HG03025 (cell line): ENCODE measurements at regions not wholly inside any gene's neighbourhood (a gene's known extent, or its start where the extent isn't known, plus 50 kb on each side); places are given as distances from the start of the nearest gene placed in this dataset.
"Not testable (repeated sequence)": the region's sequence is repeated elsewhere in the genome, so short reads cannot be mapped to it uniquely, and the experiment has no call there.

ENCODE experiments used
- ATAC-seq: cut with Tn5 transposase; IDR thresholded peaks from one replicate; pipeline ENCODE4 v1.9.1; 2021; ENCODE audit warnings: mild to moderate bottlenecking, moderate library complexity; ENCODE audit not compliant: unreplicated experiment, low FRiP score

DNA sequence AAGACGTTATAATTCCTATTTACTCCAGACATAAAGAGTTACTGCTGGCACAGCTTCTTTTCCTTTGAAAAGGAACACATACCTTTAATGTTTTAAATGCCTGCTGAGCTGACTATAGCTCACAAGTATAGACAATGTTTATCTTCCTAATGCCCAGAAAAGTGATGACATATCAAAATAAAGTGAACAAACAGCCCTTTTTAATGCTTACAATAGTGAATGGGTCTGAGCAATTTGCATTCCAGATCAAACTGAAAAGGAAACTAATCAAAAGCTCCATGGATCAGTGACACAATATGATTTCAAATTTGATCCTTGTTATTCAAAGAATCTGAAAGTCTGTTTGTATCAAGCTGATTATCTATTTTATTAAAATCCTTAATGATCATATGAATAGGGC, 233.6 kb upstream of the SEMA3E start:
- ATAC-seq, result no peak

DNA sequence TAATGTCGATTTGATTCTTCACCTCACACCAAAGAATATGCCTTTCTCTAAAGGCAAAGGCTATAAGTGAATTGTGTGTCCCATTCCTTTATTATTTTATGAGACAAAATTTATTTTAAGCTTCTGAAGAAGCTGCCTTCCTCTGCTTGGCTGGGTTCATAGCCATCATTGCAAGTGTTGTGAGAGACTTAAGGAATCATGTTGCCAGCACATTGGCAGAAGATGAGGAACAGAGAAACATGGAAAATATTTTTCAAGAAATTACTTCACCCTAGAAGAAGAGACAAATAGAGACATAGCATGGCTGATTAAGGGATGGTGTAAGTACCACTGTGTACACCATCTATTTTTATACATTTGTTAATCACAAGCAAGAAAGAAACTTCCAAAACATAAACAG, 230.1 kb upstream of the SEMA3E start:
- no peak for ATAC-seq

DNA sequence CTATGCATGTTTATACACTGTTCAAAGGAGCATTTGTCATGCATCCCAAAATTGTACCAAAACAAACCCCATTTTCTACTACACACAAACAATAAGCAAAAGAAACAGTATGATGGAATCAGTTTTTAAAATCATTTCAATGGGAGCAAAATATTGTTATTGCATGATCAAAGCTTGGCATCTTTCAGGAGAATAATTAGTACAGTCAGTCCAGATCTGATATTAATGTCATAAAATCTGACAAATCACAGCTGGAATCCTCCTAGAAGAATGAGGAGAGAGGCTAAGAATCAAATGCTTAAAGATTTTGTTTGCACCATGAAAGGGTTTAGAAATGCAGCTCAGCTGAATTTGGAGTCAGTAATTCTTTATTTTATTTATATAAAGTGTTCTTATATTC, 229.7 kb upstream of the SEMA3E start:
- ATAC-seq, result no peak

DNA sequence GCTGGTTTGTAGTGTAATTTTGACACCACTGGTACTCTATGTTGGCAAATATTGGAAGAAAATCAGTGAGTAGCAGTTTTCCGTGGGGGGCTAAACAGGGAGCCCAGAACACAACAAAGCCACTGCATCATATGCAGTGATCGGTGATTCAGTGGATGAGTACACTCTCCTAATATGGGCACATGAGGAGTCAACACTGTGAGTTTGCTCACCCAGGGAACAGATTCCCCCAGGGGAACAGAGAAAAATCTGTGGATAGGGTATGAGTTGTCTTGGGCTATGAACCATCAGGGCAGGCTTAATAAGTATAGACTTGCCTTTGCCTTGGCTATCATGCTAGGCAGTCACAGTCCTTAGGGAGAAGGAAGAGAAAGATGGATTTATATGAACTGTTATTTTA, 227.7 kb upstream of the SEMA3E start:
- ATAC-seq, result no peak

DNA sequence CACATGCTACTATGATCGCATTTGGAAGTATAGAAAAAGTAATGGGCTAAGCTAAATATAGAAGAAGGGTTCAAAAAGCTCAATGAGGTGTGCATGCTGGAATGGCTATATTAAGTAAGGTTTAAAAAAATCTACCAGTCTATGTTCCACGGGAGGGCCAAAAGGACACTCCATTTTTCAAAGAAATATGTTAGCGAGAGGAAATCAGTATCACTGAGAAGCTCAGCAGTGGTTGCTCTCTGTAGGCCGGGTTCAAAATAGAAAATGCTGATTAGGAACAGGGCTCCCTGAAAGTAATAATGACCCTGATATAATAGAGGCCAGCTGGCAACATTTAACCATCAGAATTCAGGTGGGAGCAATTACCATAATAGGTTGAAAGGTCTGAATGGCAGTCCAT, 224.5 kb upstream of the SEMA3E start:
- no peak for ATAC-seq

DNA sequence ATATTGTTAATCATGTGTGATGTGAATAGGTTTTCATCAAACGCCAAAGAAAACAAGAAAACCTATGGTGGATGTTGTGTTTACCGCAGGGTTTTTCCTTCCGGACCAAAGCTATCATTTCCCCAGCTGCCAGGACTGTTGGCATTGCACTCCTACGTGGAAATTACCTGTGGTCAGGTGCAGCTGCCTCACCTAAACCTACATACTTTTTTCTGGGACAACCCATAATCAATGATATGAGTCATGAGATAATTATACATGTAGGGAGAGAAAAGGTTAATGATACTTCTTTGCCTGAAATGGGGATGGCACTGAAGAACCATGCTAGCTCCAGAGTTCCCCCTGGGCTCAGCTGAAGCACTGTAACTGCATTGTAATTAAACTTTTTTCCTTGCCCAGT, 223.6 kb upstream of the SEMA3E start:
- ATAC-seq, result no peak

DNA sequence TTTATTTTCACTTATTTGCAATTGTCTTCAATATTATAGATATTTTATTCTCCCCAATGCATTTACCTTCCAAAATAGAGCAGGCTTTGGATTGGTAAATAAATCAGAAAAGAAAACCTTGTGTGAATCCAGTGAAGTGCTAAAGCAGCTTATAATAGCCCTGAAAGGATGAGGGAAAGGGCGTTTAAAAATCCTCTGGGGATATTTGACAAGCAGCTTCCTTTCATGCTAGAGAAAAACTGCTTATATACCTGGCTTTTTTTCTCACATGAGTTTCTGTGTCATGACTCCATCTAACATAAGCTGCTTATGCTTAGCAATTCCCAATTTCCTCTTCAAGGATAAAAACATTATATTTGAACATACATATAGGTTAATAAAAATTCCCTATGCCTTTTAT, 221.6 kb upstream of the SEMA3E start:
- no peak for ATAC-seq

DNA sequence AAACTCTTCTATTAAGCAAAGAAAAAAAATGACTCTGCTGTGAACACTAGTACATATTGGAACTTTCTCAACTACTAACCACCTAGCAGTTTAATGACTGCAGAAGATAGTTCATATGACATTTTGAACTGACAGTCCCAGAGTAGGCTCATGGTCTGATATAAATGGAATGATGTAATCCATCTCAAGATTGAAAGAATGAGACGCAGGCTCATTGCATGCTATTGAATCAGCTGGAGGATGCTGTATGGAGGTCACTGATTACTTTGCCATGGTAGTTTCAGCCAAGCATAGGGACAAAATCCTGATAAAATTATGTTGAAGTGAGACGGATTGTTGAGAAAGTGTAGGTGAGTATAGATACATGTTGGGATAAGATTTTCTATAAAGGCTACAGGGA, 217.6 kb upstream of the SEMA3E start:
- ATAC-seq, result no peak

DNA sequence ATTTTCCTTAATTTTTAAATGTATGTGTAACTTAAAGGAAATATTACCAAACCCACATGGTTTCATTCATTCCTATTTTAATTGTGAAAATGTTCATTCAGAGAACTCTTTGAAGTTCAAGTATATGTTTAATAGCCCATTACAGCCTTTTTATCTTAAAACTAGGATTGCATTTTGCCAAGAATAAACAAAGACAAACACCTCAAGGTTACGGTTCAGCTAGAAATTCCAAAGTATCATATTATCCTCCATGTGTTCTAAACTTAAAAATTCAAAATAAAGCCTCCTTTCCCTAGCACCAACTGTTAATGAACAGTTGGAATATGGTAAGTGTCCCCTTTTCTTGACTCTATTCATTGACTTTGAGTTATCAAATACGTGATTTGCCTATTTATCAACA, 215.6 kb upstream of the SEMA3E start:
- no peak for ATAC-seq

DNA sequence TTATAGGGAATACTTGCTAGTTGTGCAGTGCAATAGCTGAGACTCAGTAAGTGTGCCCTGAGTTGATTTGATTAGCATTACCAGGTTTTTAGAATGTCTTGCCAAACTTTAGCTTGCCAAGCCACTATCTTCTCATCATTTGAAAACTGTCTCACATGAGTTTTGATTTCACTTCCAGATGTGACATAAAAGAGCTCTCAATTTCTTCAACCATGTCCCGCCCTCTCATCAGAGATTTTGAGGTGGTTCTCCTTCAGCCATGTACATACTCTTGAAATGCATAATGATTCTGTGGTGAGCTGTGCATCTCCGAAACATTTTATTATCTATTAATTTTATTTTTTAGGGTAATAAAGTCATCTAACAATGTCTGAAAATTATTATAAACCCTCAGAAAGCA, 215.0 kb upstream of the SEMA3E start:
- ATAC-seq, result no peak

DNA sequence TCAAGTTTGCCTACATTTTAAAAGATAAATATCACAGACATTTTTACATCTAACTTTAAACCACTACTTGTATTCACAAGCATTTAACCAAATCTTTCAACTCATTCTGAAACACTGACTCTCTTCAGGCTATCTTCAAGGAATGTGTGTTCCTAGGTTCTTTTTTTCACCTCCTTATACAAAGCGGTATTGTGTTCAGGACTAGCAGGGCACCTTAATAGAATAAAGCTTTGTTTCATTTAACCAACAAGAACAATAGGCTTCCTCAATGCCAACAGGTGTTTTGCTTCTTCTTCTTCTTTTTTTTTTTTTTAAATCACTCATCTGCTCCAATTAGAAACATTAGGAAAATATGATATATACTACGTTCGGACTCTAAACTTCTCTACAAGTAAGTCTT, 212.9 kb upstream of the SEMA3E start:
- ATAC-seq, result no peak

DNA sequence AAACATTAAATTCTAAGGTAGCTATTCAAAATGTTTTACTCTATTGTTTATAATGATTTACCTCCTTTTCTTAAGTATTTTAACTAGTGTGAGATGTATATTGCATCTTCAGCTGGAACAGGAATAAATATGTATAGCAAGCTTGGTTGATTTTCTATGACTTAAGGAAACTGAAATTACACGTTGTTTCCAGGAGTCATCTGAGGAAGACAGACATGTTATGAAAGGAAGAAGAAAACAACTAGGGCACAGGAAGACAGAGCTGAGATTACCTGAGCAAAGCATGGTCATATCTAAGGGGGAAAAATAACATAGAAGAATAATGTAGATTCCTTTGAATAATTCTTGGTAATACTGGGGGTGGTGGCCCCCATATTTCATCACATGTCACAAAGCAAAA, 210.9 kb upstream of the SEMA3E start:
- no peak for ATAC-seq

DNA sequence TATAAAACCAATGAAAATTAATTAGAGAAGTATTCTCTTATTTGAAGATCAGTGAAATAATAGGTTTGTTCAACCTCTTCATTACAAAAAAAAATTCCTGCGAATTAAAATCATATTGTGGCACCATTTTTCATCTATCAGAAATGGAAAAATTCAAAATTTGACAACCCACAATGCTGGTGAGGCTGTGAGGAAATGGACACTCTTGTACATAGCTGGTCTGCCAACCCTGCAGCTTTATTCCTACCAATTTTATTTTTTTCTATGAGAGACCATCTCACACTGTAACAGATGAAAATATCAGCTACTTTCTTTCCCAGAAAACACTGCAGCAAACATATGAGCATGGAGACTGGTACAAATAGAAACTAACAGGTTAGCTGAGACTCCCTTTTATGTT, 208.8 kb upstream of the SEMA3E start:
- ATAC-seq, result no peak

DNA sequence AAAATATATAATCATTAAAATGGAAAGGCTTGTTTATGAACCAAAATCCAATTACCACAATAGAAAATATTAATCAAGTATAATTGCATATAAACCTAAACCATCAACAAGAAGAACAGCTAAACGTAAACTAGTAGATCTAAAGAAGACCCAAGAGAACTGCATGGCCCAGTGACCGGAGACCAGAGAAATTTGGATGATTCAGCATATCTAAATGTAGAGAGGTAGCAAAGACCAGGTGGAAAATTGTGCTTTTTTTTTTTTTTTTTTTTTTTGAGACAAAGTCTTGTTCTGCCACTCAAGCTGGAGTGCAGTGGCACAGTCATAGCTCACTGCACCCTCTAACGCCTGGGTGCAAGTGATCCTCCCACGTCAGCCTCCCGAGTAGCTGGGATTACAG, 207.2 kb upstream of the SEMA3E start:
- no peak for ATAC-seq

DNA sequence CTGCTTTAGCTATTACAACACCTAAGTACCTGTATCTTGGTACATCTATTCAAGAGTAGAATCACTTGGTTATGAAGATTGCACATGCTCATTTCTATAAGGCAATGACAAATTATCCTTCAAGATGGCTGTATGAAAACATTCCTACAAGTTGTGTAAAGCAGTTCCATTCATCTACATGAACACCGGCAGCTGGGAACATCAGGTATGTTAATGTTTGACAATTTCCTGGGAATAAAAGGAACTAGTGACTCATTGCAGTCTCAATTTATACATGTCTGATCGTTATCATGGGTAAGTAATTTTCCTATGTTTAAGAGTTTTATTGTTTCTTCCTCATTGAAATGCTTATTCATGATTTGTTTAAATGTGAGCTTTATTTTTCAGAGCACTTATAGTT, 203.2 kb upstream of the SEMA3E start:
- no peak for ATAC-seq

DNA sequence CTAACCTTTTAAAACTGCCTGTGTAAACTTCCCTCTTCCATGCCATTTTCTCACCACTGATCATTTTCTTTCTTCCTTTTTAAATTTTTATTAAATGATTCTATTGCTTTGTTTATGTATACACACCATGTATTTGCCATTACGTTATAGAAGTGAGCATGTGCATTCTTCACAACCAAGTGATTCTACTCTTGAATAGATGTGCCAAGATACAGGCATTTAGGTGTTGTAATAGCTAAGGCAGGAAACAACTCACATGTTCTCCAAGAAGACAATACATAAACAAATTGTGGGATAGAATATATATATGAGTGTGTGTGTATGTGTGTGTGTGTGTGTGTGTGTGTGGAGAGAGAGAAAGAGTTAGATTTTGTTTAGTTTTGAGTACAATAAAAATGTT, 202.6 kb upstream of the SEMA3E start:
- ATAC-seq, result no peak

DNA sequence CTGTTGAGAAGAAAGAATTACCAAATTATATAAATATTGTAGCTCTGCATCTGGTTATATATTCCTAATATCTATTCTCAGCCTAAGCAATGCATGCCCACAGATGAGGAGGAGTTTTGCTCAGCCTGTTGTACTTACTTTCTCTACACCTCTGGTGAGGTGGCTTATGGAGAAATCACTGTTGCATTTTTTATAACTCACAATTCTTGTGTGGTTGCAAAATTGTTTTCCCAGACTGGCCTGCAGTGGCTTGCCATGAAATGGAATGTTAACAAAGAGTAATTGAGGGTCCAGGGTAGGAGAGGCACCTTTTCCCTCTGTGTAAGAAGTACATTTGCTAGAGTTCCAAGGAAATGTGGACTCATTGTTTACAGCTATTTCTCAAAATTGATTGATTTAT, 202.0 kb upstream of the SEMA3E start:
- ATAC-seq, result no peak

DNA sequence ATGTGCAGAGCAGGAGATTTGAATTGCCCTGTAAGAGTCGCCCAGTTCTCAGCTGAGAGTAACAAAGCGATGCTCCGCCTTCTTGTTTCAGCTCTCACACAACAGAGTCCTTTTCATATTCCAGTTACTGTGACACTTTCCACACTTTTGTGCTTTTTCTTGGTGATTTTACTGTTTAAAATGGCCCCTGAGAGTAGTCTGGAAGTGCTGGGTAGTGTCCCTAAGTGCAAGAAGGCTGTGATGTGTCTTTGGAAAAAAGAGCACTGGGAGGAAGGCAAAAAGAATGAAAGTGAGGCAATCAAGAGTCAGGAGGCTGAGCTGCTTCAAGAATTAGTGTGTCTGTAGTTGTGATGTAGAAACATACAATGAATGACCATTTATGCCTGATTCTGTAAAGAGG, 201.2 kb upstream of the SEMA3E start:
- ATAC-seq, result no peak

DNA sequence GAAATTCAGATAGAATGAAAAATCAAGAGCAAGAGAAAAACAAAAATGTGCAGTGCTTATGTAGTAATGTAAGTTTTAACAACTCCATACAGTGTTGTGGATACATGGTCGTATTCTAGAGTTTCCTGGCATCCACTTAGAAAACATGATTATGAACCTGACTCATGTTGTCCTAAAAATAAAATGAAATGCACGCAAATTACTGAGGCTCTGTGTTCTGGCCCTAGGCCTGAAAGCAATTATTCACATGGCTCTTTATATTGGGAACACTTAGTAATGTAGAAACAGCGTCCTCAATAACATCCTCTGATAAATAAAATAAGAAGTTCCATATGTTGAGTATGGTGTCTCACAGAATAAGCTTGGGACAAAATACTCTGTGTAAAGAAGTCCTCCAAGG, 200.2 kb upstream of the SEMA3E start:
- no peak for ATAC-seq

DNA sequence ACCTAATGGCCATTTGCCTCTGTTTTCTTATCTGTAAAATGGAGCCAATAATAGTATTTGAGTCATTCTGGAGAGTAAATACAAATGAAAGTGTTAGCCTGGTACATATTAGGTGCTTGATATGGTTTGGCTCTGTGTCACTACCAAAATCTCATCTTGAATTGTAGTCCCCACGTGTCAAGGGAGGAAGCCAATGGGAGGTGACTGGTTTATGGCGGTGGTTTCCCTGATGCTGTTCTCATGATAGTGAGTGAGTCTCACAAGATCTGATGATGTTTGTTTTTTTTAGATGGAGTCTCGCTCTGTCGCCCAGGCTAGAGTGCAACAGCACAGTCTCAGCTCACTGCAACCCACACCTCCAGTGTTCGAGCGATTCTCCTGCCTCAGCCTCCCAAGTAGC, 194.0 kb upstream of the SEMA3E start:
- ATAC-seq, result no peak

DNA sequence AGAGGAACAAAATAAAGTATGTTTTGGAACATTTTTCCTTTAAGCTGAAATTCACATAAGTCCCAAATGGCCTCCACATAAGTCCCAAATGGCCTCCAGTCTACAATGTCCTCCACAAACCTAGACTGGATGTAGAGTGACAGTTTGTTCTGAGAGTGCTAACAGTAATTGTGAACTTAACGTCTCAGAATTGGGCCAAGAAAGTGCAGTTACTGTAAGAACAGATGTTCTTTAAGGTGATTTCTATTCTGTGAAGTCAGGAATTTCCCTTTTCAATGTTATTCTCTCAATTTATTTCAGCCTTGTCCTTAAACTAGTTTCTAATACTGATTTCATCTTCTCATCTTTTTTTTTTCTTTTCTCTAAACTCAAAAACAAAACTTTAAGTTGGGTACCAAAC, 188.7 kb upstream of the SEMA3E start:
- ATAC-seq, result no peak

DNA sequence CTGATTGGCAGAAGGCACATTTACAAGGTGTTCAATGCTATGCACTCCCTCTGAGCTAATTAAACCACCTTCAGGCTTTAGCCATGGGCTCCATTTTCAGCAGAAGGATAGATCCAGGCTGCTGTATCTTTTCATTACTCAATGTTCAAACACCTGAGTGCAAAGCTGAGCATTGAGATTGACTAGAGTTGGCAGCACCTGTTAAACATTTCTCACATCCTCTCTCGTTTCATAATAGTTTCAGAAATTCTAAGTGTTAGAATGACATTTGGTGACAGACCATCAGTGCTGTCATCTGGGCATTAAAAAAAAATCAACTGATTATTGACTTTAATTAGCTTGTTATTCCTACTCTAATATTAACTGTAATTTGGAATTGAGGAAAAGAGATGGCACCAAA, 187.1 kb upstream of the SEMA3E start:
- ATAC-seq, result no peak

DNA sequence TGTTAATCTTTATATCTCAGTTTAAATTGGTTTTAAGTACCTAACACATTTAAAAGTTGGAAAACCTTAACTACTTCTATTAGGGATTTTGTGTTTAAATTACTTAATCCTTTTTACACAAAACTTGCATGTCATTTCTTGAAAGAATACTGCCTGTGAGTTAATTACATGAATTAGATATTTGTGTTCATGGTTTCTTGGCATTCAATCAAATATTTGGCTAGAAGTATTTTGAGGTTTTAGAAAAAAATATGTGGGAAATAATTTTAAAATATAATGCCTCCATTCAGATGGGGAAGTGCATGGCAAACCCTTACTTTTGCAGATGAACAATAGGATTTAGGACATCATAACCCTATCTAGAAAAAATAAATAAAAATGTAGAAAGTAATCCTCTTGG, 186.5 kb upstream of the SEMA3E start:
- ATAC-seq, result no peak

DNA sequence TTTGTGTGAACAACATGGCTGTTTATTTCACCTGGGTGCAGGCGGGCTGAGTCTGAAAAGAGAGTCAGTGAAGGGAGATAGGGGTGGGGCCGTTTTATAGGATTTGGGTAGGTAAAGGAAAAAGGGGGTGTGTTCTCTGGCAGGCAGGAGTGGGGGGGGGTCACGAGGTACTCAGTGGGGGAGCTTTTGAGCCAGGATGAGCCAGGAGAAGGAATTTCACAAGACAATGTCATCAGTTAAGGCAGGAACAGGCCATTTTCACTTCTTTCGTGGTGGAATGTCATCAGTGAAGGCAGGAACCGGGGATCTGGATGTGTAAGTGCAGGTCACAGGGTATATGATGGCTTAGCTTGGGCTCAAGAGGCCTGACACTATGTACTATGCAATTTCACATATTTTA, 184.8 kb upstream of the SEMA3E start:
- ATAC-seq, result not testable (repeated sequence)
